Mesenchymal stem cell (in vitro differentiated cells and primary cell): ENCODE measurements at regions not wholly inside any gene's neighbourhood (a gene's known extent, or its start where the extent isn't known, plus 50 kb on each side); places are given as distances from the start of the nearest gene placed in this dataset.

ENCODE experiments used
- DNase-seq: peaks from one replicate; pipeline ENCODE4 v3.0.0-alpha.2; 2013
- H2AFZ ChIP-seq: one replicate; pipeline ENCODE4 v1.6.1; 2013; ENCODE audit warnings: low read depth, mild to moderate bottlenecking, control low read depth, inconsistent platforms, low read length, moderate library complexity
- H2AK5ac ChIP-seq: 2 replicates; pipeline ENCODE4 v1.6.1; 2013; ENCODE audit warnings: low read length, moderate library complexity, mild to moderate bottlenecking, inconsistent platforms; ENCODE audit not compliant: severe bottlenecking
- H2BK120ac ChIP-seq: one replicate; pipeline ENCODE4 v1.6.1; 2013; ENCODE audit warnings: low read depth, mild to moderate bottlenecking, inconsistent platforms, low read length, moderate library complexity
- H2BK12ac ChIP-seq, 2 experiments: one replicate each; pipeline ENCODE4 v1.6.1; 2013; ENCODE audit warnings: inconsistent platforms in 2 of 2, low read length in 2 of 2, mild to moderate bottlenecking in 2 of 2, moderate library complexity in 2 of 2, control low read depth in 1 of 2
- H2BK15ac ChIP-seq: one replicate; pipeline ENCODE4 v1.6.1; 2013; ENCODE audit warnings: mild to moderate bottlenecking, low read depth, inconsistent platforms; ENCODE audit not compliant: poor library complexity, severe bottlenecking
- H2BK5ac ChIP-seq: 2 replicates; pipeline ENCODE4 v1.6.1; 2013; ENCODE audit warnings: low read depth, mild to moderate bottlenecking, low read length, control low read depth, inconsistent platforms; ENCODE audit not compliant: poor library complexity, severe bottlenecking
- H3K14ac ChIP-seq, 2 experiments: one replicate each; pipeline ENCODE4 v1.6.1; 2013; ENCODE audit warnings: inconsistent platforms in 2 of 2, low read length in 2 of 2, control low read depth in 1 of 2, mild to moderate bottlenecking in 1 of 2, moderate library complexity in 1 of 2
- H3K18ac ChIP-seq, 2 experiments: one replicate each; pipeline ENCODE4 v1.6.1; 2013; ENCODE audit warnings: inconsistent platforms in 2 of 2, low read length in 2 of 2, control low read depth in 1 of 2, low read depth in 1 of 2, mild to moderate bottlenecking in 1 of 2
- H3K23ac ChIP-seq, 2 experiments: one replicate each; pipeline ENCODE4 v1.6.1; 2013; ENCODE audit warnings: inconsistent platforms in 2 of 2, low read length in 2 of 2, mild to moderate bottlenecking in 2 of 2, moderate library complexity in 2 of 2, control low read depth in 1 of 2
- H3K27ac ChIP-seq: 2 replicates; pipeline ENCODE4 v1.5.1; 2013; ENCODE audit warnings: mild to moderate bottlenecking, moderate library complexity, low read length, control low read depth, inconsistent platforms; ENCODE audit not compliant: poor library complexity, severe bottlenecking
- H3K27me3 ChIP-seq, 2 experiments: 2 replicates each; pipeline versions ENCODE4 v1.6.1 to v1.7.0; 2013; ENCODE audit warnings: low read length in 2 of 2, mild to moderate bottlenecking in 2 of 2, moderate library complexity in 2 of 2, control low read depth in 1 of 2, inconsistent platforms in 1 of 2; ENCODE audit not compliant: control insufficient read depth in 1 of 2, insufficient read depth in 1 of 2
- H3K36me3 ChIP-seq, 2 experiments: 2 replicates each; pipeline versions ENCODE4 v1.6.1 to v1.7.0; 2013; ENCODE audit warnings: low read length in 2 of 2, control low read depth in 1 of 2, inconsistent platforms in 1 of 2, low read depth in 1 of 2, mild to moderate bottlenecking in 1 of 2; ENCODE audit not compliant: insufficient read depth in 2 of 2, control insufficient read depth in 1 of 2
- H3K4ac ChIP-seq, 2 experiments: one replicate each; pipeline ENCODE4 v1.6.1; 2013; ENCODE audit warnings: inconsistent platforms in 2 of 2, low read length in 2 of 2, mild to moderate bottlenecking in 2 of 2, moderate library complexity in 2 of 2, control low read depth in 1 of 2, low read depth in 1 of 2
- H3K4me1 ChIP-seq: 2 replicates; pipeline ENCODE4 v1.6.1; 2013; ENCODE audit warnings: low read depth, low read length, control low read depth; ENCODE audit not compliant: control insufficient read depth, insufficient read depth
- H3K4me2 ChIP-seq: 2 replicates; pipeline ENCODE4 v1.6.1; 2013; ENCODE audit warnings: low read length, mild to moderate bottlenecking, inconsistent platforms; ENCODE audit not compliant: poor library complexity, severe bottlenecking
- H3K4me3 ChIP-seq, 2 experiments: 2 replicates each; pipeline versions ENCODE4 v1.5.1 to v1.7.0; 2013; ENCODE audit warnings: low read length in 2 of 2, mild to moderate bottlenecking in 2 of 2, control low read depth in 1 of 2, low read depth in 1 of 2; ENCODE audit not compliant: insufficient read depth in 1 of 2
- H3K79me1 ChIP-seq: replicated peaks from 2 replicates; pipeline ENCODE4 v1.6.1; 2013; ENCODE audit warnings: mild to moderate bottlenecking, control low read depth, low read length, inconsistent platforms; ENCODE audit not compliant: poor library complexity, severe bottlenecking
- H3K9ac ChIP-seq: 2 replicates; pipeline ENCODE4 v1.7.0; 2013; ENCODE audit warnings: mild to moderate bottlenecking, low read length, moderate library complexity
- H3K9me3 ChIP-seq: 2 replicates; pipeline ENCODE4 v1.7.0; 2013; ENCODE audit warnings: mild to moderate bottlenecking, low read length; ENCODE audit not compliant: control insufficient read depth
- H4K8ac ChIP-seq: one replicate; pipeline ENCODE4 v1.6.1; 2013; ENCODE audit warnings: inconsistent platforms, mild to moderate bottlenecking, low read length, moderate library complexity
- H4K91ac ChIP-seq: one replicate; pipeline ENCODE4 v1.6.1; 2013; ENCODE audit warnings: mild to moderate bottlenecking, low read length, inconsistent platforms
- WGBS: methylation state at CpG from one replicate; pipeline ENCODE4 v1.1.7; 2013; ENCODE audit warnings: mixed read lengths; 5-methylcytosine and 5-hydroxymethylcytosine counted together

- Histone ChIP-seq H2AFZ (no peak overlapping the region), H3K4me2 (no peak overlapping the region), H3K14ac (no peak overlapping the region), H2BK15ac (no peak overlapping the region), H2BK120ac (no peak overlapping the region), H3K79me1 (no peaks in the 10 kb centered on the region), H4K8ac (no peak overlapping the region), H2BK12ac (no peak overlapping the region), H3K9me3 (no peaks in the 10 kb centered on the region), H3K23ac (no peak overlapping the region), H3K27me3 (no peaks in the 10 kb centered on the region), H3K27ac (no peak overlapping the region), H2AK5ac (no peak overlapping the region), H3K18ac (no peak overlapping the region), H3K4me3 (no peak overlapping the region), H3K36me3 (no peaks in the 10 kb centered on the region), H2BK5ac (no peak overlapping the region), H4K91ac (no peak overlapping the region), H3K4ac (no peak overlapping the region), H3K9ac (no peak overlapping the region), H3K4me1 (no peaks in the 10 kb centered on the region)
- peak; percentile 35 for DNase-seq
- WGBS, result 40% methylated on average over 5 of the region's 5 CpGs
Measured at GRCh38 chr14:49287004-49287403, 299.2 kb downstream of the RPS29 start.

GRCh38 chr14:49286257-49286983 is 299.8 kb downstream of the RPS29 start:
- Histone ChIP-seq H3K79me1 (no peaks in the 10 kb centered on the region), H3K27me3 (no peaks in the 10 kb centered on the region), H3K9ac (no peak overlapping the region), H3K14ac (no peak overlapping the region), H2BK15ac (no peak overlapping the region), H4K8ac (no peak overlapping the region), H4K91ac (no peak overlapping the region), H3K36me3 (no peaks in the 10 kb centered on the region), H3K4ac (no peak overlapping the region), H3K4me1 (no peaks in the 10 kb centered on the region), H2AK5ac (no peak overlapping the region), H2BK120ac (no peak overlapping the region), H3K18ac (no peak overlapping the region), H2BK5ac (no peak overlapping the region), H3K4me3 (no peak overlapping the region), H3K27ac (no peak overlapping the region), H2BK12ac (no peak overlapping the region), H3K23ac (no peak overlapping the region), H3K9me3 (no peaks in the 10 kb centered on the region), H3K4me2 (no peak overlapping the region), H2AFZ (no peak overlapping the region)
- 82% methylated on average over 1 of the region's 1 CpG for WGBS
- DNase-seq, result no peak

- Histone ChIP-seq H2AK5ac (no peak overlapping the region), H3K36me3 (no peaks in the 10 kb centered on the region), H3K14ac (no peak overlapping the region), H3K4me1 (no peaks in the 10 kb centered on the region), H3K27me3 (no peaks in the 10 kb centered on the region), H2BK12ac (peak overlapping the region in 1 of 2 experiments; percentile 97), H2AFZ (no peak overlapping the region), H4K8ac (peak overlapping the region; percentile 95), H3K9me3 (no peaks in the 10 kb centered on the region), H2BK15ac (no peak overlapping the region), H3K4ac (peak overlapping the region in 1 of 2 experiments; percentile 91), H3K9ac (no peak overlapping the region), H3K23ac (no peak overlapping the region), H3K4me3 (no peak overlapping the region), H3K27ac (no peak overlapping the region), H4K91ac (peak overlapping the region; percentile 84), H3K79me1 (no peaks in the 10 kb centered on the region), H2BK120ac (no peak overlapping the region), H3K4me2 (no peak overlapping the region), H2BK5ac (no peak overlapping the region), H3K18ac (peak overlapping the region in 1 of 2 experiments; percentile 85)
- DNase-seq, result peak; percentile 74
- 0% methylated on average over 1 of the region's 1 CpG for WGBS
Measured at GRCh38 chr14:49280566-49280965, 305.6 kb downstream of the RPS29 start.

GRCh38 chr14:49250517-49250916 is 335.7 kb downstream of the RPS29 start:
- 91% methylated on average over 6 of the region's 6 CpGs for WGBS

More at GRCh38 chr14:49250517-49250916, 335.7 kb downstream of the RPS29 start:
- no peaks in the 10 kb centered on the region for H3K27me3 ChIP-seq
- H3K4ac ChIP-seq, result no peak overlapping the region
- DNase-seq, result no peak
- peak overlapping the region; percentile 86 for H4K91ac ChIP-seq
- no peak overlapping the region for H3K9ac ChIP-seq
- H2BK120ac ChIP-seq, result no peak overlapping the region
- H4K8ac ChIP-seq, result no peak overlapping the region
- no peak overlapping the region for H2BK5ac ChIP-seq
- H3K18ac ChIP-seq, result no peak overlapping the region
- H3K23ac ChIP-seq, result no peak overlapping the region
- no peaks in the 10 kb centered on the region for H3K36me3 ChIP-seq
- H3K4me3 ChIP-seq, result no peak overlapping the region
- H3K4me1 ChIP-seq, result peaks cover 12% of the 10 kb centered on the region
- H3K4me2 ChIP-seq, result no peak overlapping the region
- no peak overlapping the region for H2AK5ac ChIP-seq
- H3K9me3 ChIP-seq, result no peaks in the 10 kb centered on the region
- no peak overlapping the region for H2BK12ac ChIP-seq
- no peak overlapping the region for H2AFZ ChIP-seq
- no peak overlapping the region for H2BK15ac ChIP-seq
- no peaks in the 10 kb centered on the region for H3K79me1 ChIP-seq
- no peak overlapping the region for H3K14ac ChIP-seq
- H3K27ac ChIP-seq, result no peak overlapping the region
